HUDEP-2 (cell line): ENCODE measurements at regions not wholly inside any gene's neighbourhood (a gene's known extent, or its start where the extent isn't known, plus 50 kb on each side); places are given as distances from the start of the nearest gene placed in this dataset.

Source experiments
- DNase-seq, 76 experiments: peaks; one replicate each; lab custom pipeline; 2025; ENCODE audit not compliant: unreplicated experiment in 76 of 76; lab: John Stamatoyannopoulos, UW

- no peak for DNase-seq
These were observed 51.9 kb upstream of the GJA8 start for GRCh38 chr1:147850737-147851136.

- DNase-seq: no peak
These were observed 51.4 kb upstream of the GJA8 start for GRCh38 chr1:147851149-147851548.

GRCh38 chr1:147852706-147853225 is 49.8 kb upstream of the GJA8 start:
- no peak for DNase-seq
